DMS 273 (cell line): ENCODE measurements at regions not wholly inside any gene's neighbourhood (a gene's known extent, or its start where the extent isn't known, plus 50 kb on each side); places are given as distances from the start of the nearest gene placed in this dataset.
"Not testable (repeated sequence)": the region's sequence is repeated elsewhere in the genome, so short reads cannot be mapped to it uniquely, and the experiment has no call there.

Experiments
- DNase-seq: peaks from one replicate; lab custom pipeline; 2025; ENCODE audit not compliant: unreplicated experiment; lab: John Stamatoyannopoulos, UW

- not testable (repeated sequence) for DNase-seq
These were observed 595.1 kb downstream of the RPIA start for GRCh38 chr2:89286448-89287080.

- DNase-seq: not testable (repeated sequence)
These were observed 595.6 kb downstream of the RPIA start for GRCh38 chr2:89287084-89287483.

DNA sequence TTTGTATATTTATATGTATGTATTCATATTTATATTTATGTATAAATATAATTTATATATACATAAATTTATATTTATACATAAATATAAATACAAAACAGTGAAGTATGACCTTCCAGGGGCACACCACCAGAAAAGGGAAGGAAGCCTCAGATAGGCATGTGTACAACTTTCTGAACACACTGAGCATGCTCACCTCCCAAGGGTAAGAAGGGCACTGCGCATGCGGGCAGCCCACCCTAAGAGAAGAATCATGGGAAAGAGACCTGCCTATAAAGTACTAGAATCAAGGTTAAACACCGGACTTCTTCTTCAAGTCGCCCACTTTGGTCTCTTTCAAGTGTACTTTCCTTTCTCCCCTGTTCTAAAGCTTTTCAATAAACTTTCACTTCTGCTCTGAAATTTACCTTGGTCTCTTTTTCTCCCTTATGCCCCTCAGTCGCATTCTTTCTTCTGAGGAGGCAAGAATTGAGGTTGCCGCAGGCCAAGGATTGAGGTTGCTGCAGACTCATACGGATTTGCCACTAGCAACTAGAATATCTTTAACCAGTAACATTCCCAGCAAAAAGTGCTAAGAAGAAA, 600.3 kb downstream of the RPIA start:
- not testable (repeated sequence) for DNase-seq

DNA sequence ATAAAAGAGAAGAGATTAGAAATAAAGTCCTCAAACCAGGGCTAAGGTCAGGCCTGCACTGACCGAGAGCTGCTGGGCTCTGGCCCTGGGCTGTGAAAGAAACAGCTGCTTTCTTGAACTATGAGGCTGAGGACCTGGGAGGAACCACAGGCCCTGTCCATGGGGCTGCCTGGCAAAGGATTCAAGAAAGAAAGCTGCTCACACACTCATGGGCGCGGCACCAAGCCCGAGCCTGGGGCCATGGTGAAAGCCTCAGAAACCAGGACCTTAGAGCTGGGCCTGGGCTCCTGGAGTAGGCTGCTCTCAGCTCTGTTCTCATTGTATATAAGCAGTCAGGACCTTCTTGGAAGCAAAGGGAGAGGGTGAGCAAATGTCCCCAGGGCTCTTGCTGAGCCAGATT, 601.9 kb downstream of the RPIA start:
- not testable (repeated sequence) for DNase-seq

GRCh38 chr2:89294335-89294734, 602.9 kb downstream of the RPIA start:
- DNase-seq: not testable (repeated sequence)

DNA sequence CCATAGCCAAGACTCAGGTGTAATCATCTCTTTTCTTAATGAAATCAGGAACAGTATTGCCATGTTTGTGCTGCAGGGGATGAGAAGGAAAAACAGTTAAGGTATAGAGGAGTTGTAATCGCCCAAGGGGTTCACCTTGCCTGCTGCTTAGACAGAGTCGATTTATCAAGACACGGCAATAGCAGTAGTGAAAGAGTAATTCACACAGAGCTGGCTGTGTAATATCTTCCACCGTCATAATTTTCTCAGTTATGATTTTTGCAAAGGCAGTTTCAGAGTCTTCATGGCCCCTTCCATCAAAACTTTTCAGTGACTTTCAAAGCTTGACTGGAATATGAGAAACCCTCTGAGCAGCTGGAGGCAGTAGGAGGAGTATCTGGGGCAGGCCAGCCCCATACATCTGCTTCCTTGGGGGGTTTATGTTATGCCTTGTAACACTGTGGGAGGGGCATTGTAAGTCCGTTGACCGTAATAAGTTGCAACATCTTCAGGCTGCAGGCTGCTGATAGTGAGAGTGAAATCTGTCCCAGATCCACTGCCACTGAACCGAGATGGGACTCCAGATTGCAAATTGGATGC, 605.4 kb downstream of the RPIA start:
- DNase-seq: not testable (repeated sequence)

GRCh38 chr2:89299196-89299595, 607.7 kb downstream of the RPIA start:
- not testable (repeated sequence) for DNase-seq

DNA sequence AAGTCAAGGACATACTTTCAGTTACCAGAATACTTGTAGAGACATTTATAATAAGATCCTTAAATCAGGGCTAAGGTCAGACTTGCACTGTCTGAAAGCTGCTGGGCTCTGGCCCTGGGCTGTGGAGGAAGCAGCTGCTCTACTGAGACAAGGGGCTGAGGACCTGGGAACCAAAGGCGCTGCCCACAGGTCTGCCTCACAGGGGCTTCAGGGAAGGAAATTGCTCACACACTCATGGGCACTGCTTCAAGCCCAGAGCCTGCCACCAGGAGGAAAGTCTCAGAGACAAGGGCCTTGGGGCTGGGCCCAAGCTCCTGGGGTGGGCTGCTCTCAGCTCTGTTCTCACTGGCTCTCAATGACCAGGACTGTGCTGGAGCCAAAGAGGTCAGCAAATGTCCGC, 614.1 kb downstream of the RPIA start:
- DNase-seq: not testable (repeated sequence)

GRCh38 chr2:89306869-89307637, 615.6 kb downstream of the RPIA start:
- not testable (repeated sequence) for DNase-seq

GRCh38 chr2:89318990-89319389, 627.5 kb downstream of the RPIA start:
- not testable (repeated sequence) for DNase-seq

GRCh38 chr2:89325894-89326293, 634.4 kb downstream of the RPIA start:
- not testable (repeated sequence) for DNase-seq

DNA sequence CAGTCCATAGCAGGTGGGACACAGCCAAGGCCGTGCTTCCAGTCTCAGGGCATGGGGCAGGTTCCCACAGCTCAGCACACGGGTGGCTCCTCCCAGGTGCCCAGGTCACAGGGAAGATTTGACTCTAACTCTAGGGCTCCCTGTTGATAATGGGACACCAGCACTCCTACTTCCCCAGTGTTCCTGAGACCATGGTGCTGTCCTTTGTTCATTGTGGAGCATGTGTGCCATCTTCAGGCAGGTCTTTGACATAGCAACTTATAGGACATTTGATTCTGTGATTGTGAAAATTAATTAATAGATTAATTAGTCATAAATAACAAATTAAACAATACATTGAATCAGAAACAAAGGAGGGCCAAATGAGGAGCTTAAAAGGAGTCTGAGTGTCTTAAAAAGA, 635.0 kb downstream of the RPIA start:
- DNase-seq: not testable (repeated sequence)

- DNase-seq: not testable (repeated sequence)
These were observed 637.3 kb downstream of the RPIA start for GRCh38 chr2:89328790-89329189.
